Upper lobe of left lung (tissue), 6 donors: ENCODE measurements at regions not wholly inside any gene's neighbourhood (a gene's known extent, or its start where the extent isn't known, plus 50 kb on each side); places are given as distances from the start of the nearest gene placed in this dataset.
A peak's percentile ranks its signal among the peaks of the same experiment; 100 is the strongest.

Experiments
- ATAC-seq, 2 donors: fragments of 200-7000 bp; cut with Tn5 transposase; one replicate each; pipeline ENCODE4 v1.9.1; 2022; ENCODE audit warnings: mild to moderate bottlenecking in 2 of 2, moderate library complexity in 2 of 2; ENCODE audit not compliant: low FRiP score in 2 of 2
- DNase-seq, 2 donors: peaks; one replicate each; pipeline ENCODE4 v3.0.0-alpha.2; 2019 to 2020
- H3K27ac ChIP-seq, 4 donors: fragments of 200-600 bp; sonication (generic); one replicate each; pipeline ENCODE4 v1.5.1; 2016 to 2019
- H3K27me3 ChIP-seq, 4 donors: fragments of 200-600 bp; sonication (generic); one replicate each; pipeline ENCODE4 v1.5.1; 2017 to 2019
- H3K36me3 ChIP-seq, 4 donors: fragments of 200-600 bp; sonication (generic); one replicate each; pipeline ENCODE4 v1.5.1; 2016 to 2019
- H3K4me1 ChIP-seq, 4 donors: fragments of 200-600 bp; sonication (generic); one replicate each; pipeline ENCODE4 v1.5.1; 2018 to 2019
- H3K4me3 ChIP-seq, 4 donors: fragments of 200-600 bp; sonication (generic); one replicate each; pipeline ENCODE4 v1.5.1; 2017 to 2019; ENCODE audit warnings: mild to moderate bottlenecking in 2 of 4, moderate library complexity in 1 of 4
- H3K9me3 ChIP-seq, 4 donors: fragments of 200-600 bp; sonication (generic); one replicate each; pipeline ENCODE4 v1.5.1; 2018 to 2019
- CTCF ChIP-seq, 6 experiments: fragments of 450-650 bp in 4 of 6; fragments of 200-600 bp in 2 of 6; sonication (generic) in 2 of 6; IDR thresholded peaks; one replicate each; pipeline ENCODE4 v1.5.1; 2016 to 2019; ENCODE audit warnings: antibody characterized with exemption in 6 of 6
- EP300 ChIP-seq, 4 donors: sonication (generic); formaldehyde crosslinking; IDR thresholded peaks; one replicate each; pipeline ENCODE4 v1.5.1; 2017; ENCODE audit warnings: antibody characterized with exemption in 4 of 4, control low read depth in 2 of 4
- POLR2A ChIP-seq, 4 donors: fragments of 450-650 bp; IDR thresholded peaks; one replicate each; pipeline ENCODE4 v1.5.1; 2016 to 2017; ENCODE audit warnings: antibody characterized with exemption in 4 of 4, mild to moderate bottlenecking in 2 of 4
- POLR2AphosphoS5 ChIP-seq, 2 donors: sonication (generic); formaldehyde crosslinking; IDR thresholded peaks; one replicate each; pipeline ENCODE4 v1.5.1; 2017; ENCODE audit warnings: antibody characterized with exemption in 2 of 2
- WGBS, 2 donors: methylation state at CpG; one replicate each; pipeline ENCODE4 v1.1.5; 2017 to 2018; 5-methylcytosine and 5-hydroxymethylcytosine counted together
- donor health status: DM: no; HTN: no; CAD: no; lungs with moderate emphysema.
- donor health status: DM: no; HTN: yes; CAD: no; lungs with severe emphysema.

DNA sequence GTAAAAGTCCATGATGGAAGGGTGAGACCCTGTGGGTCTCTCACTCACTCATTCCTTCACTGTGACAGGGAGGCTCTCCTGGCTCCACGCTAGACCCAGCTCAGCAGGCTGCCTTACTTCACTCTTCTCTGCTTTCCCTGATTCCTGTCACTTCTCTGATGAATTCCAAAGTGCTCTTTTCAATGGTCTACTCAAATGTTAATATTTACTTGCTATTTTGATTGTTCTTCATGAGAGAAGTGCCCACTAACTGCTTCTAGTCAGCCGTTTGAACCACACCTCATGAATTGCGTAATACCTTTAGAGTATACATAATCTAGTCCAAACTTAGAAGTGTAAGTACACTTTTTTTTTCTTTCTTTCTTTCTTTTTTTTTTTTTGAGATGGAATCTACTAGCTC, 1350.2 kb upstream of the RAG2 start:
- H3K27ac ChIP-seq: peak overlapping the region in 1 of 4 donors; percentile 12
- no peaks in the 10 kb centered on the region for H3K36me3 ChIP-seq
- peak; percentile 46 to 71 for ATAC-seq
- no peak for DNase-seq
- H3K4me3 ChIP-seq: no peak overlapping the region
- peaks cover 3 to 15% (median 8%) of the 10 kb centered on the region in 4 donors for H3K4me1 ChIP-seq
- 39 to 57% methylated on average over 3 of the region's 3 CpGs for WGBS, 2 donors
- TF ChIP-seq EP300 (IDR thresholded peaks at IDR 0.05) (peak in 1 of 4 donors; percentile 62), POLR2A (IDR thresholded peaks at IDR 0.05) (no peak)
- H3K27me3 ChIP-seq: no peaks in the 10 kb centered on the region
- H3K9me3 ChIP-seq: peaks cover 0 to 7% (median 0%) of the 10 kb centered on the region in 4 donors

DNA sequence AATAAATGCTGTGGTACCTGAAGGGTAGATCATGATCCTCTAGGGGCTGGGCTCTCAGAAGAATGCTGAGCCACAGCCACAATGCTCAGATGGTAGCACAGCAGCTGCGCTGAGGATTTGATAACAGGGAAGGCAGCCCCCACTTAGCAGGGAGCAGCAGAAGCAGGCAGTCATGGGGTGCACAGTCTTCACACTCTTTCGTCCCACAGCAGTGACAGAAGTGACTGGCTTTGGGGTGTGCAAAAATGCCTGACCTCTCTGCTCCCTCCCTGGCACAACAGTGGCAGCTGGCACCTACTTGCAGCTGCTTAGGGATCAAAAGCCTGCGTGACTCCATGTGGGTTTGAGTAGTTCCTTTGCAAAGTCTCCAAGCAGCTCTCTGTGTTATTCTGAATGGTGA, 1349.8 kb upstream of the RAG2 start:
- peak overlapping the region in 1 of 4 donors; percentile 12 for H3K27ac ChIP-seq
- 61 to 63% methylated on average over 3 of the region's 3 CpGs for WGBS, 2 donors
- H3K36me3 ChIP-seq: no peaks in the 10 kb centered on the region
- TF ChIP-seq POLR2A (IDR thresholded peaks at IDR 0.05) (no peak), POLR2AphosphoS5 (IDR thresholded peaks at IDR 0.05) (no peak), EP300 (IDR thresholded peaks at IDR 0.05) (no peak), CTCF (IDR thresholded peaks at IDR 0.05) (no peak)
- no peak overlapping the region for H3K4me3 ChIP-seq
- H3K27me3 ChIP-seq: no peaks in the 10 kb centered on the region
- H3K9me3 ChIP-seq: peaks cover 0 to 7% (median 0%) of the 10 kb centered on the region in 4 donors
- peak in 1 of 2 donors; percentile 11 for ATAC-seq
- DNase-seq: no peak
- H3K4me1 ChIP-seq: peaks cover 3 to 15% (median 8%) of the 10 kb centered on the region in 4 donors

DNA sequence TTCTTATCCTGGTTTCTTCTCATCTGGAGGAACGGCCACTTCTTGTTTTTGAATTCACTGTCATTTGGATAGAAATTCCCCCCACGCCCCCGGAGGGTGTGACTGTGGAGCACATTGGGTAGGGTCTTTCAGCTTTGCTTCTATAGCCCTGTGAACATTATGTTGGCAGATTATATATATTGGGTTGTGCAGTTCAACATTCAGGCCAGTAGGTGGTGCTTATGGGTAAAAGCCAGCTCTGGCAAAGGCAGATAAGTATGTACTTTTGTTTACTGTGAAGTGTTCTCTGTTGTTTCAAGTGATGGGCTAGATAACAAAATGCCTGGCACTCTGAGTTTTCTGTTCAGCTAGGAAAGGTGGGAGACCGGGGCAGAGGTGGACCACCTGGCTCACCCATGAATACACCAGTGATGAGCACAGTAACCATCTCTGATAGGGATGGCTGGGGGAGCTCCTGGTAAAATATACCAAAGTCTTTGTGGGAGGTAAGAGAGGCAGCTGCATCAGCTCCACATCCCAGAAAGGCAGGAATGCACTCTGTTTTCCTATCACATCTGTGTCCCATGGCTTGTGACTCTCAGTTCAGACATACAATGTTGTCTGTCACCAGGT, 1348.2 kb upstream of the RAG2 start:
- WGBS, 2 donors: 62 to 68% methylated on average over 4 of the region's 4 CpGs
- H3K9me3 ChIP-seq: peaks cover 0 to 7% (median 0%) of the 10 kb centered on the region in 4 donors
- H3K27ac ChIP-seq: no peak overlapping the region
- no peaks in the 10 kb centered on the region for H3K27me3 ChIP-seq
- DNase-seq (peak in 1 of 2 donors; percentile 24), ATAC-seq (peak in 1 of 2 donors; percentile 60)
- peaks cover 3 to 15% (median 8%) of the 10 kb centered on the region in 4 donors for H3K4me1 ChIP-seq
- H3K4me3 ChIP-seq: no peak overlapping the region
- peak in 1 of 2 donors; percentile 23 for TF ChIP-seq POLR2AphosphoS5 (IDR thresholded peaks at IDR 0.05)
- TF ChIP-seq CTCF (IDR thresholded peaks at IDR 0.05): peak; percentile 34 to 73 (median 54)
- TF ChIP-seq POLR2A (IDR thresholded peaks at IDR 0.05): no peak
- H3K36me3 ChIP-seq: no peaks in the 10 kb centered on the region

- Histone ChIP-seq H3K4me3 (no peak overlapping the region), H3K27me3 (no peaks in the 10 kb centered on the region), H3K27ac (no peak overlapping the region), H3K4me1 (peaks cover 0 to 7% (median 0%) of the 10 kb centered on the region in 4 donors), H3K9me3 (peaks cover 0 to 7% (median 0%) of the 10 kb centered on the region in 4 donors), H3K36me3 (no peaks in the 10 kb centered on the region)
- no peak for DNase-seq
- 50 to 55% methylated on average over 2 of the region's 2 CpGs for WGBS, 2 donors
- TF ChIP-seq CTCF (IDR thresholded peaks at IDR 0.05): no peak
- TF ChIP-seq EP300 (IDR thresholded peaks at IDR 0.05): no peak
- TF ChIP-seq POLR2AphosphoS5 (IDR thresholded peaks at IDR 0.05): no peak
- TF ChIP-seq POLR2A (IDR thresholded peaks at IDR 0.05): no peak
- ATAC-seq: no peak
These were observed 1344.0 kb upstream of the RAG2 start for GRCh38 chr11:37942081-37942480.

DNA sequence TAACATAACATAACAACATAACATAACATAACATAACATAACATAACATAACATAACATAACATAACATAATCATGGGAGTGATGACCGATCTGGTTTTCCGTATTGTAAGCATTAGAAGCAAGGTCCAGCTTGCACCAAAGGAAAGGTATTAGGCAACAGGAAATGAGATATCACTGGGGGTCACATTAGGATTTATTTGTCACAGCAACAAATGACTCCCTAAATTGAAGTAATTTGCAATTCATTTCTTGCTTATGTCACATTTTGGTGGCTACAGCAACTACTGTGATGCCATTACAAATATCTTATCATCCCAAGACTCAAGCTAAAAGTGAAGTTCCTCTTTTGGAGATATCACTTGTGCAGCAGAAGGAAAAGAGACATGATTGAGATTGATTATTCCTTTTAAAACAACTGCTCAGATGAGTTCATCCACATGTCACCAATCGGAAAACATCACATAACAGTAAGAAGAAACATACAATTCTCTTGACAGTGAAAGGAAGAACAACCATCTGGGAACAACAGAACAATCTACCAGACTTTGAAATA, 1331.1 kb upstream of the RAG2 start:
- WGBS, 2 donors: 67 to 82% methylated on average over 3 of the region's 3 CpGs
- TF ChIP-seq POLR2A (IDR thresholded peaks at IDR 0.05): no peak
- TF ChIP-seq CTCF (IDR thresholded peaks at IDR 0.05): no peak
- TF ChIP-seq POLR2AphosphoS5 (IDR thresholded peaks at IDR 0.05): no peak
- no peak for ATAC-seq

More for the DNA sequence above, 1331.1 kb upstream of the RAG2 start:
- Histone ChIP-seq H3K9me3 (no peaks in the 10 kb centered on the region), H3K4me1 (no peaks in the 10 kb centered on the region), H3K4me3 (no peak overlapping the region), H3K27me3 (no peaks in the 10 kb centered on the region), H3K27ac (no peak overlapping the region), H3K36me3 (no peaks in the 10 kb centered on the region)
- no peak for DNase-seq
